ENCODE measurements at regions not wholly inside any gene's neighbourhood (a gene's known extent, or its start where the extent isn't known, plus 50 kb on each side); places are given as distances from the start of the nearest gene placed in this dataset.

DNA sequence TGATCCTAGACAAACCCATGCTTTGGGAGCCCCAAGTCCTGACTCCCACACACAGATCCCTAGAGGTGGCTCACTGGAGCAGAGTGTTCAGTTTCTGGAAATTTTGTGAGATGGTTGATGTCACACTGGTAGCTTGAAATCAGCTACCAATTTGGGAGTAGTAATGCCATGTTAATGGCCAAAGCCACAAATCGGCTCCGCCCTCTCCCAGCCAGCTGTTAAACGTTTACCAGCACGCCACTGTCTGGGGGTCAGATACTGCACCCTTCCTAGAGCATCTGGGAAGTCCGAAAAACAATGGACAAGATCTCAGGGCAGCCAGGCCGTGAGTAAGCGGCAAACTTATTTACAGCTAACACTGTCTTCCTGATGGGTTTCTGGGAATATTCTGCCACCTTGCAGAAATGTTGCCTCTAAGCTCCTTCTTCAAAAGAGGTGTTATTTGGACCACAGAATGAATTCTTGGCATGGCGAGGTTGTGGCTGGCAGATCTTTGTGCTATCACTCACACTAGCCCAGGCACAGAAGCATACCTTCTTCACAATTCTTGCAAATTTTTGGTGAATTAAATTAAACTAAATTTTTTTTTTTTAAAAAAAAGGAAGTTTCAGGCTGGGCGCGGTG is 60.2 kb upstream of the FZD7 start:
- H3K4me1 ChIP-seq (ENCODE audit: control insufficient read depth in 1 of 2, insufficient read depth in 2 of 2, low read depth in 1 of 2, low read length in 1 of 2), result peaks cover 8 to 48% of the 10 kb centered on the region in 2 experiments; a peak in 2 of 4 replicates
- no peaks in the 10 kb centered on the region for H4K20me1 ChIP-seq (ENCODE audit: insufficient read depth)
- ChIA-PET POLR2A (interaction anchor here (0.5 kb wide), 1 partner anchor 29 kb away, joined by 6 read pairs; no protein-coding TSS in a partner anchor), CTCF (interaction anchor here (1.0 to 1.2 kb wide), 3 partner anchors 11 to 113 kb away, joined by 3 to 4 read pairs (median 3); no protein-coding TSS in a partner anchor)
- no peaks in the 10 kb centered on the region for H3K27me3 ChIP-seq (ENCODE audit: insufficient read depth)
- H3K9me2 ChIP-seq, result no peaks in the 10 kb centered on the region
- H3K79me2 ChIP-seq (ENCODE audit: insufficient read depth), result no peaks in the 10 kb centered on the region
- H2AFZ ChIP-seq (ENCODE audit: low read depth), result no peak overlapping the region
- no peak overlapping the region for H3K9ac ChIP-seq
- no peak for DNase-seq
- H3K4me3 ChIP-seq (ENCODE audit: low read depth in 2 of 2, low read length in 1 of 2), result no peak overlapping the region
- no peaks in the 10 kb centered on the region for H3F3A ChIP-seq (replicated peaks; ENCODE audit: insufficient read depth)
- no peak overlapping the region for H3K4me2 ChIP-seq
- no peak for TF ChIP-seq FOSL2 (IDR thresholded peaks at IDR 0.05; ENCODE audit: borderline replicate concordance, low read depth)
- TF ChIP-seq, protein P1, sequence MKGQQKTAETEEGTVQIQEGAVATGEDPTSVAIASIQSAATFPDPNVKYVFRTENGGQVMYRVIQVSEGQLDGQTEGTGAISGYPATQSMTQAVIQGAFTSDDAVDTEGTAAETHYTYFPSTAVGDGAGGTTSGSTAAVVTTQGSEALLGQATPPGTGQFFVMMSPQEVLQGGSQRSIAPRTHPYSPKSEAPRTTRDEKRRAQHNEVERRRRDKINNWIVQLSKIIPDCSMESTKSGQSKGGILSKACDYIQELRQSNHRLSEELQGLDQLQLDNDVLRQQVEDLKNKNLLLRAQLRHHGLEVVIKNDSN (IDR thresholded peaks at IDR 0.05; ENCODE audit: borderline replicate concordance, low read depth), result no peak
- TF ChIP-seq POLR2AphosphoS5 (IDR thresholded peaks at IDR 0.05; ENCODE audit: low read depth, low read length), result no peak
- TF ChIP-seq, protein P2, sequence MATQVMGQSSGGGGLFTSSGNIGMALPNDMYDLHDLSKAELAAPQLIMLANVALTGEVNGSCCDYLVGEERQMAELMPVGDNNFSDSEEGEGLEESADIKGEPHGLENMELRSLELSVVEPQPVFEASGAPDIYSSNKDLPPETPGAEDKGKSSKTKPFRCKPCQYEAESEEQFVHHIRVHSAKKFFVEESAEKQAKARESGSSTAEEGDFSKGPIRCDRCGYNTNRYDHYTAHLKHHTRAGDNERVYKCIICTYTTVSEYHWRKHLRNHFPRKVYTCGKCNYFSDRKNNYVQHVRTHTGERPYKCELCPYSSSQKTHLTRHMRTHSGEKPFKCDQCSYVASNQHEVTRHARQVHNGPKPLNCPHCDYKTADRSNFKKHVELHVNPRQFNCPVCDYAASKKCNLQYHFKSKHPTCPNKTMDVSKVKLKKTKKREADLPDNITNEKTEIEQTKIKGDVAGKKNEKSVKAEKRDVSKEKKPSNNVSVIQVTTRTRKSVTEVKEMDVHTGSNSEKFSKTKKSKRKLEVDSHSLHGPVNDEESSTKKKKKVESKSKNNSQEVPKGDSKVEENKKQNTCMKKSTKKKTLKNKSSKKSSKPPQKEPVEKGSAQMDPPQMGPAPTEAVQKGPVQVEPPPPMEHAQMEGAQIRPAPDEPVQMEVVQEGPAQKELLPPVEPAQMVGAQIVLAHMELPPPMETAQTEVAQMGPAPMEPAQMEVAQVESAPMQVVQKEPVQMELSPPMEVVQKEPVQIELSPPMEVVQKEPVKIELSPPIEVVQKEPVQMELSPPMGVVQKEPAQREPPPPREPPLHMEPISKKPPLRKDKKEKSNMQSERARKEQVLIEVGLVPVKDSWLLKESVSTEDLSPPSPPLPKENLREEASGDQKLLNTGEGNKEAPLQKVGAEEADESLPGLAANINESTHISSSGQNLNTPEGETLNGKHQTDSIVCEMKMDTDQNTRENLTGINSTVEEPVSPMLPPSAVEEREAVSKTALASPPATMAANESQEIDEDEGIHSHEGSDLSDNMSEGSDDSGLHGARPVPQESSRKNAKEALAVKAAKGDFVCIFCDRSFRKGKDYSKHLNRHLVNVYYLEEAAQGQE (IDR thresholded peaks at IDR 0.05; ENCODE audit: low read depth, low read length), result no peak
- TF ChIP-seq EZH2phosphoT487 (IDR thresholded peaks at IDR 0.05; ENCODE audit: borderline replicate concordance, low read depth), result no peak
- TF ChIP-seq GABPA (IDR thresholded peaks at IDR 0.05; ENCODE audit: low read depth), result no peak
- TF ChIP-seq, protein P3, sequence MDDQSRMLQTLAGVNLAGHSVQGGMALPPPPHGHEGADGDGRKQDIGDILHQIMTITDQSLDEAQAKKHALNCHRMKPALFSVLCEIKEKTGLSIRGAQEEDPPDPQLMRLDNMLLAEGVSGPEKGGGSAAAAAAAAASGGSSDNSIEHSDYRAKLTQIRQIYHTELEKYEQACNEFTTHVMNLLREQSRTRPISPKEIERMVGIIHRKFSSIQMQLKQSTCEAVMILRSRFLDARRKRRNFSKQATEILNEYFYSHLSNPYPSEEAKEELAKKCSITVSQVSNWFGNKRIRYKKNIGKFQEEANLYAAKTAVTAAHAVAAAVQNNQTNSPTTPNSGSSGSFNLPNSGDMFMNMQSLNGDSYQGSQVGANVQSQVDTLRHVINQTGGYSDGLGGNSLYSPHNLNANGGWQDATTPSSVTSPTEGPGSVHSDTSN (IDR thresholded peaks at IDR 0.05), result no peak
- no peak for TF ChIP-seq TAF1 (IDR thresholded peaks at IDR 0.05; ENCODE audit: borderline replicate concordance, low read depth, low read length)
- TF ChIP-seq NFIC (IDR thresholded peaks at IDR 0.05; ENCODE audit: borderline replicate concordance), result no peak
- TF ChIP-seq TCF12 (IDR thresholded peaks at IDR 0.05), result no peak
- TF ChIP-seq, protein P4, sequence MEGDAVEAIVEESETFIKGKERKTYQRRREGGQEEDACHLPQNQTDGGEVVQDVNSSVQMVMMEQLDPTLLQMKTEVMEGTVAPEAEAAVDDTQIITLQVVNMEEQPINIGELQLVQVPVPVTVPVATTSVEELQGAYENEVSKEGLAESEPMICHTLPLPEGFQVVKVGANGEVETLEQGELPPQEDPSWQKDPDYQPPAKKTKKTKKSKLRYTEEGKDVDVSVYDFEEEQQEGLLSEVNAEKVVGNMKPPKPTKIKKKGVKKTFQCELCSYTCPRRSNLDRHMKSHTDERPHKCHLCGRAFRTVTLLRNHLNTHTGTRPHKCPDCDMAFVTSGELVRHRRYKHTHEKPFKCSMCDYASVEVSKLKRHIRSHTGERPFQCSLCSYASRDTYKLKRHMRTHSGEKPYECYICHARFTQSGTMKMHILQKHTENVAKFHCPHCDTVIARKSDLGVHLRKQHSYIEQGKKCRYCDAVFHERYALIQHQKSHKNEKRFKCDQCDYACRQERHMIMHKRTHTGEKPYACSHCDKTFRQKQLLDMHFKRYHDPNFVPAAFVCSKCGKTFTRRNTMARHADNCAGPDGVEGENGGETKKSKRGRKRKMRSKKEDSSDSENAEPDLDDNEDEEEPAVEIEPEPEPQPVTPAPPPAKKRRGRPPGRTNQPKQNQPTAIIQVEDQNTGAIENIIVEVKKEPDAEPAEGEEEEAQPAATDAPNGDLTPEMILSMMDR (IDR thresholded peaks at IDR 0.05), result no peak
- TF ChIP-seq TEAD4 (IDR thresholded peaks at IDR 0.05; ENCODE audit: borderline replicate concordance, insufficient read depth), result no peak
- TF ChIP-seq RAD21 (IDR thresholded peaks at IDR 0.05; ENCODE audit: low read length), result no peak
- TF ChIP-seq SMC3 (IDR thresholded peaks at IDR 0.05; ENCODE audit: low read depth, low read length), result no peak
- no peak for TF ChIP-seq FOXJ3 (CRISPR knock-in tag; IDR thresholded peaks at IDR 0.05)
- TF ChIP-seq GATA2 (CRISPR knock-in tag; IDR thresholded peaks at IDR 0.05), result no peak
- no peaks in the 10 kb centered on the region for H3K9me3 ChIP-seq
- H3K36me3 ChIP-seq (replicated peaks in 1 of 2; ENCODE audit: control insufficient read depth in 1 of 2, insufficient read depth in 2 of 2, low read length in 1 of 2), result no peaks in the 10 kb centered on the region
- H3K27ac ChIP-seq (ENCODE audit: low read depth in 2 of 2, low read length in 1 of 2), result no peak overlapping the region
- WGBS (ENCODE audit: low lambda C conversion rate), result 81% methylated on average over 10 of the region's 10 CpGs

All from SK-N-SH (cell line).